CD4-positive, alpha-beta T cell (primary cell): ENCODE measurements at regions not wholly inside any gene's neighbourhood (a gene's known extent, or its start where the extent isn't known, plus 50 kb on each side); places are given as distances from the start of the nearest gene placed in this dataset.

Experiments
- ATAC-seq: fragments of 200-7000 bp; cut with Tn5 transposase; one replicate; pipeline ENCODE4 v1.10.0; 2022; ENCODE audit warnings: mild to moderate bottlenecking; ENCODE audit not compliant: poor library complexity
- CTCF ChIA-PET: fragments of 350-600 bp; sonication (Branson Sonifier 250); formaldehyde crosslinking; loops from one replicate; lab custom pipeline; 2021; ENCODE audit warnings: antibody characterized with exemption, inconsistent platforms; lab: Charles Lee
- POLR2A ChIA-PET: fragments of 350-600 bp; sonication (Branson Sonifier 250); formaldehyde crosslinking; loops from one replicate; lab custom pipeline; 2021; ENCODE audit warnings: antibody characterized with exemption, inconsistent platforms; lab: Charles Lee
- DNase-seq, 14 experiments: peaks; one replicate each; pipeline ENCODE4 v3.0.0-alpha.2; 2013 to 2020; ENCODE audit warnings: mixed read lengths in 2 of 14
- H3K27ac ChIP-seq, 2 donors: one replicate each; pipeline versions ENCODE4 v1.5.1 to v1.7.0; 2013; ENCODE audit warnings: low read length in 2 of 2, low read depth in 1 of 2, mild to moderate bottlenecking in 1 of 2
- H3K27me3 ChIP-seq, 2 experiments: 1 replicate in 1 of 2; 2 replicates in 1 of 2; pipeline versions ENCODE4 v1.6.1 to v1.7.0; 2013; ENCODE audit warnings: low read length in 2 of 2, control low read depth in 1 of 2, mild to moderate bottlenecking in 1 of 2, moderate library complexity in 1 of 2; ENCODE audit not compliant: insufficient read depth in 2 of 2, control insufficient read depth in 1 of 2
- H3K36me3 ChIP-seq: one replicate; pipeline ENCODE4 v1.6.1; 2013; ENCODE audit warnings: low read length, control low read depth; ENCODE audit not compliant: insufficient read depth
- H3K4me1 ChIP-seq: one replicate; pipeline ENCODE4 v1.6.1; 2013; ENCODE audit warnings: low read length, control low read depth; ENCODE audit not compliant: insufficient read depth
- H3K4me3 ChIP-seq: one replicate; pipeline ENCODE4 v1.5.1; 2013; ENCODE audit warnings: mild to moderate bottlenecking, low read length, moderate library complexity
- H3K9me3 ChIP-seq, 2 experiments: 1 replicate in 1 of 2; 2 replicates in 1 of 2; pipeline versions ENCODE4 v1.6.1 to v1.7.0; 2013; ENCODE audit warnings: low read length in 2 of 2, mild to moderate bottlenecking in 2 of 2, control low read depth in 1 of 2, moderate library complexity in 1 of 2; ENCODE audit not compliant: control insufficient read depth in 1 of 2, insufficient read depth in 1 of 2
- H3K27ac Mint-ChIP-seq: one replicate; pipeline ENCODE4 v1.8.0; 2020; ENCODE audit warnings: mixed read lengths
- H3K27me3 Mint-ChIP-seq: one replicate; pipeline ENCODE4 v1.8.0; 2021; ENCODE audit warnings: mixed read lengths
- H3K36me3 Mint-ChIP-seq: one replicate; pipeline ENCODE4 v1.8.0; 2021; ENCODE audit warnings: low read depth, mixed read lengths
- H3K4me1 Mint-ChIP-seq: one replicate; pipeline ENCODE4 v1.8.0; 2021; ENCODE audit warnings: low read depth, mixed read lengths
- H3K4me3 Mint-ChIP-seq: one replicate; pipeline ENCODE4 v1.8.0; 2020; ENCODE audit warnings: mild to moderate bottlenecking, mixed read lengths
- H3K9me3 Mint-ChIP-seq: one replicate; pipeline ENCODE4 v1.8.0; 2020; ENCODE audit warnings: mixed read lengths
- intact Hi-C, 2 experiments: fragments of 100-400 bp; cut with DNase I in 1 of 2; cut with micrococcal nuclease in 1 of 2; formaldehyde crosslinking; loops; one replicate each; pipeline versions ENCODE4 v1.15.1 to v1.9.0; 2023 to 2025; cut with DNase I, micrococcal nuclease
- TF ChIP-seq, protein P1 (sequence below): fragments of 200-600 bp; IDR thresholded peaks from one replicate; pipeline ENCODE4 v1.8.0; 2022; ENCODE audit warnings: antibody characterized with exemption, mild to moderate bottlenecking

DNA sequence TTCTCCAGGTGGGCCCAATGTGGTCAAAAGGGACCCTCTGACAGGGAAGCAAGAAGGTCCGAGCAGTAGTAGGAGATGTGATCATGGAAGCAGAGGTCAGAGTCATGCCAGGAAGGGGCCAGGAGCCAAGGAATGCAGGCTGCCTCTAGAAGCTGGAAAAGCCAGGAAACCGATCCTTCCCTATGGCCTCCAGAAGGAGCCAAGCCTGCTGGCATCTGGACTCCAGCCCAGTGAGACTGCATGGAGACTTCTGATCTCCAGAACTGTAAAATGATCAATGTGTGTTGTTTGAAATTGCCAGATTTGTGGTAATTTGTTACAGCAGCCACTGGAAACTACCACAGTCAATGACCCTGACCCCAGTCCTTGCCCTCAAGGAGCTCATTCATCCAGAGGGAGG, 56.8 kb upstream of the SPATA12 start:
- intact Hi-C loops, result no loop called here

DNA sequence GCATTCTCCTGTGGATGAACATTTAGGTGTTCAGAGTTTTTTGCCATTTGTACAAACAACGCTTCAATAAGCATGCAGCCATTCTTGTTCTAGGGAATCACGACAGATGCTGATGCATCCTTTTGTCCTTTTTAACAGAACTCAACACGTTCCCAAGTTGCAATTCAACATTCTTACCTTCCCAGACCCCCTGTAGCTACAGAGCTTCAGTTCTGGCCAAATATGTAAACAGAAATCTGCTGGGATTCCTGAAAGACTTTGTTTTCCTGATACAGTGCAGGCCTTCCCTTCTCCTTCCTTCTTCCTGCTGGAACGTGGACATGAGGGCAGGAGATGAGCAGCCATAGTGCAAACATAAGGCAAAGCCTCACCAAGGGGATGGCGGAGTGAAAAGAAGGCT, 59.1 kb upstream of the SPATA12 start:
- ChIA-PET CTCF (no interaction called here), POLR2A (no interaction called here)
- H3K4me1 ChIP-seq, result no peaks in the 10 kb centered on the region
- Mint-ChIP-seq H3K27ac (no peak overlapping the region), H3K36me3 (no peaks in the 10 kb centered on the region), H3K4me1 (no peaks in the 10 kb centered on the region), H3K27me3 (peaks cover 13% of the 10 kb centered on the region), H3K9me3 (no peaks in the 10 kb centered on the region), H3K4me3 (no peak overlapping the region)
- H3K4me3 ChIP-seq, result no peak overlapping the region
- TF ChIP-seq, protein P1, sequence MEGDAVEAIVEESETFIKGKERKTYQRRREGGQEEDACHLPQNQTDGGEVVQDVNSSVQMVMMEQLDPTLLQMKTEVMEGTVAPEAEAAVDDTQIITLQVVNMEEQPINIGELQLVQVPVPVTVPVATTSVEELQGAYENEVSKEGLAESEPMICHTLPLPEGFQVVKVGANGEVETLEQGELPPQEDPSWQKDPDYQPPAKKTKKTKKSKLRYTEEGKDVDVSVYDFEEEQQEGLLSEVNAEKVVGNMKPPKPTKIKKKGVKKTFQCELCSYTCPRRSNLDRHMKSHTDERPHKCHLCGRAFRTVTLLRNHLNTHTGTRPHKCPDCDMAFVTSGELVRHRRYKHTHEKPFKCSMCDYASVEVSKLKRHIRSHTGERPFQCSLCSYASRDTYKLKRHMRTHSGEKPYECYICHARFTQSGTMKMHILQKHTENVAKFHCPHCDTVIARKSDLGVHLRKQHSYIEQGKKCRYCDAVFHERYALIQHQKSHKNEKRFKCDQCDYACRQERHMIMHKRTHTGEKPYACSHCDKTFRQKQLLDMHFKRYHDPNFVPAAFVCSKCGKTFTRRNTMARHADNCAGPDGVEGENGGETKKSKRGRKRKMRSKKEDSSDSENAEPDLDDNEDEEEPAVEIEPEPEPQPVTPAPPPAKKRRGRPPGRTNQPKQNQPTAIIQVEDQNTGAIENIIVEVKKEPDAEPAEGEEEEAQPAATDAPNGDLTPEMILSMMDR, result no peak
- no peak for DNase-seq
- H3K36me3 ChIP-seq, result no peaks in the 10 kb centered on the region
- H3K27me3 ChIP-seq, result no peaks in the 10 kb centered on the region
- ATAC-seq, result no peak
- H3K27ac ChIP-seq, result no peak overlapping the region
- intact Hi-C loops, result no loop called here
- no peaks in the 10 kb centered on the region for H3K9me3 ChIP-seq

More for the DNA sequence above, 56.8 kb upstream of the SPATA12 start:
- Histone ChIP-seq H3K27ac (no peak overlapping the region), H3K9me3 (no peaks in the 10 kb centered on the region), H3K4me3 (no peak overlapping the region), H3K4me1 (no peaks in the 10 kb centered on the region), H3K27me3 (peaks cover 0 to 2% of the 10 kb centered on the region in 2 experiments), H3K36me3 (no peaks in the 10 kb centered on the region)
- ChIA-PET CTCF (no interaction called here), POLR2A (no interaction called here)
- Mint-ChIP-seq H3K4me3 (no peak overlapping the region), H3K36me3 (no peaks in the 10 kb centered on the region), H3K27me3 (peaks cover 17% of the 10 kb centered on the region), H3K4me1 (no peaks in the 10 kb centered on the region), H3K9me3 (no peaks in the 10 kb centered on the region), H3K27ac (no peak overlapping the region)
- DNase-seq (no peak), ATAC-seq (no peak)
- TF ChIP-seq, protein P1, result no peak

DNA sequence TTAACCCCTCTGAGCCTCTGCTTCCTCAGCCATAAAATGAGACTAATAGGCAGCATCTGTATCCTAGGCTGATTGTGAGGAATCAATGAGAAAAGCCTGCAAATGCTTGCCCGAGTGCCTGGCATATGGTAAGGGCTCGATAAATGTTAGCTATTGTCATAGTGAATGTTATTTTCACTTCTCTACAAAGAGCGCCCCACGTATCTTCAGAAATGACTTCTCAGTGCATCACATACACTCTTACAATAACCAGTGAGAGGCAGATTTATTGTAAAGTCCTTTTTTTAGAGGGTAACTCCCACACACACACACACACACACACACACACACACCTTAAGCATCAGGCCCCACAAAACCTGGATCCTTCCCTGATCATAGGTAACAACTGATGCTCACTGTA, 60.5 kb upstream of the SPATA12 start:
- Mint-ChIP-seq H3K9me3 (no peaks in the 10 kb centered on the region), H3K27me3 (peaks cover 6% of the 10 kb centered on the region), H3K27ac (no peak overlapping the region), H3K4me3 (no peak overlapping the region), H3K36me3 (no peaks in the 10 kb centered on the region), H3K4me1 (no peaks in the 10 kb centered on the region)
- H3K4me3 ChIP-seq, result no peak overlapping the region
- no peak overlapping the region for H3K27ac ChIP-seq
- ATAC-seq (no peak), DNase-seq (no peak)
- intact Hi-C loops, result no loop called here
- no peaks in the 10 kb centered on the region for H3K36me3 ChIP-seq
- CTCF ChIA-PET, result no interaction called here
- no peaks in the 10 kb centered on the region for H3K27me3 ChIP-seq
- POLR2A ChIA-PET, result no interaction called here
- H3K4me1 ChIP-seq, result no peaks in the 10 kb centered on the region
- no peaks in the 10 kb centered on the region for H3K9me3 ChIP-seq
- TF ChIP-seq, protein P1, result no peak
